Lower leg skin (tissue), 4 donors: ENCODE measurements at regions not wholly inside any gene's neighbourhood (a gene's known extent, or its start where the extent isn't known, plus 50 kb on each side); places are given as distances from the start of the nearest gene placed in this dataset.

ENCODE experiments used
- DNase-seq, 2 donors: peaks; one replicate each; pipeline ENCODE4 v3.0.0-alpha.2; 2019; ENCODE audit warnings: low spot score in 2 of 2
- H3K4me3 ChIP-seq: fragments of 200-600 bp; sonication (generic); 2 replicates; pipeline ENCODE4 v1.5.1; 2017; ENCODE audit warnings: mild to moderate bottlenecking, low read depth; ENCODE audit not compliant: poor library complexity, severe bottlenecking
- POLR2A ChIP-seq, 2 donors: fragments of 450-650 bp; IDR thresholded peaks; one replicate each; pipeline ENCODE4 v1.6.1; 2016 to 2017; ENCODE audit warnings: antibody characterized with exemption in 2 of 2, mild to moderate bottlenecking in 1 of 2, moderate library complexity in 1 of 2
- WGBS, 2 donors: methylation state at CpG; one replicate each; pipeline ENCODE4 v1.1.5; 2018; 5-methylcytosine and 5-hydroxymethylcytosine counted together
- intact Hi-C: fragments of 100-400 bp; cut with DNase I; formaldehyde crosslinking; loops from one replicate; pipeline ENCODE4 v1.15.0; 2023; ENCODE audit warnings: low total_unique reads
- TF ChIP-seq, protein P1 (sequence below), 3 donors: fragments of 450-650 bp; IDR thresholded peaks; one replicate each; pipeline ENCODE4 v1.5.1; 2016; ENCODE audit warnings: antibody characterized with exemption in 3 of 3, mild to moderate bottlenecking in 3 of 3, moderate library complexity in 2 of 3

DNA sequence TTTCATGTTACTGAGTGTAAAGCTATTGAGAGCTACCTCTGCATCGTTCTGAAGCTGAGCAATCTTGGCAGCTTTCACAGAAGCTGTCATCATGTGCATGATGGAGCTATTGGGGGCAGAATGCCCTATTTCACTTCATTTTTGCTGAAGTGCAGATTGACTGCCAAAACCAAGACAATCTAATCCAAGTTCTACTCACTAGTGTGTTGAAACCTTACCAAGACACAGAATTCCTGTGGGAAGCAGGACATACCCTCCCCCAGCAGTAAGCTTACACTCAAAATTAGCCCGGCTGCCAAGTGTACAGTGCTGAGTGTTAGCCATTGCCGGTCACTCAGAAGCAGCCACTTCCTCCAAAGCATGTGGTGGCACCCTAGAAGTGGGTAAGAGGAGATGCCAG, 177.3 kb upstream of the TENT5A start:
- no peak overlapping the region for H3K4me3 ChIP-seq
- no peak for DNase-seq
- intact Hi-C loops = no loop called here
- TF ChIP-seq POLR2A (IDR thresholded peaks at IDR 0.05) = no peak
- TF ChIP-seq, protein P1, sequence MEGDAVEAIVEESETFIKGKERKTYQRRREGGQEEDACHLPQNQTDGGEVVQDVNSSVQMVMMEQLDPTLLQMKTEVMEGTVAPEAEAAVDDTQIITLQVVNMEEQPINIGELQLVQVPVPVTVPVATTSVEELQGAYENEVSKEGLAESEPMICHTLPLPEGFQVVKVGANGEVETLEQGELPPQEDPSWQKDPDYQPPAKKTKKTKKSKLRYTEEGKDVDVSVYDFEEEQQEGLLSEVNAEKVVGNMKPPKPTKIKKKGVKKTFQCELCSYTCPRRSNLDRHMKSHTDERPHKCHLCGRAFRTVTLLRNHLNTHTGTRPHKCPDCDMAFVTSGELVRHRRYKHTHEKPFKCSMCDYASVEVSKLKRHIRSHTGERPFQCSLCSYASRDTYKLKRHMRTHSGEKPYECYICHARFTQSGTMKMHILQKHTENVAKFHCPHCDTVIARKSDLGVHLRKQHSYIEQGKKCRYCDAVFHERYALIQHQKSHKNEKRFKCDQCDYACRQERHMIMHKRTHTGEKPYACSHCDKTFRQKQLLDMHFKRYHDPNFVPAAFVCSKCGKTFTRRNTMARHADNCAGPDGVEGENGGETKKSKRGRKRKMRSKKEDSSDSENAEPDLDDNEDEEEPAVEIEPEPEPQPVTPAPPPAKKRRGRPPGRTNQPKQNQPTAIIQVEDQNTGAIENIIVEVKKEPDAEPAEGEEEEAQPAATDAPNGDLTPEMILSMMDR (IDR thresholded peaks at IDR 0.05) = no peak
- 58 to 64% methylated on average over 3 of the region's 3 CpGs for WGBS, 2 donors

DNA sequence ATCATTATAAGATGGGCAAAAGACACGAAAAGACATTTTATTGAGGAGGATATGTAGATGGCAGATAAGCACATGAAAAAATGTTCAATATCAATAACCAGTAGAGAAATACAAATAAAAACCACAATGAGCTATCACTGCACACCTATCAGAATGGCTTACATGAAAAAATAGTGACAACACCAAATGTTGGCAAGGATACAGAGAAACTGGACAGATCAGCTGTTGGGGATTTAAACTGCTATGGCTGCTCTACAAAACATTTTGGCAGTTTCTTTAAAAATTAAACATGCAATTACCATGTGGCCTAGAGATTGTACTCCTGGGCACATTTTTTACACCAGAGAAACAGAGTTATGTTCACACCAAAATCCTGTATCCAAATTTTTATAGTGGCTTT, 172.7 kb upstream of the TENT5A start:
- intact Hi-C loops = no loop called here
- no peak for TF ChIP-seq POLR2A (IDR thresholded peaks at IDR 0.05)
- 83 to 96% methylated on average over 1 of the region's 1 CpG for WGBS, 2 donors
- DNase-seq = no peak
- no peak overlapping the region for H3K4me3 ChIP-seq

- intact Hi-C loops = no loop called here
- DNase-seq = peak in 1 of 2 donors; percentile 56
- H3K4me3 ChIP-seq = no peak overlapping the region
- 38 to 39% methylated on average over 5 of the region's 5 CpGs for WGBS, 2 donors
- no peak for TF ChIP-seq POLR2A (IDR thresholded peaks at IDR 0.05)
- TF ChIP-seq, protein P1 (IDR thresholded peaks at IDR 0.05) = no peak
Observed at GRCh38 chr6:81909981-81910900, 157.8 kb upstream of the TENT5A start.

DNA sequence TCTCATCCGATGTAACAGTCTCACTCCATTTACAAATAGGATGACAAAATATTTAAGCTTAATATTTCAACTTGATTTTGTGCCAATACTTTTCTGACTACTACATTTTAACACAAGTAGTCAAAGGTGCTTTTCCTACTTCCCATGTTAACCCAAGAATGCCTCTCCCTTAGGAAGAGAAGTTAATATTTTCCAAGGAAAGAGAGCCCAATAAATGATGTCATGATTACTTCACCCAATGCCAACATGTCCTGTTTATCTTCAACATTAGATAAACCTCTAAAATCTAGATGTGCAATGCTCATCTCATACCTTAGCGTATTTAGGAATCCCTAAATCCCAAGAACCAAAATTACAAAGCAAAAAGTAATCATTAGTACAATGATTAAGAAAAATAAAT, 156.7 kb upstream of the TENT5A start:
- no peak for DNase-seq
- no peak overlapping the region for H3K4me3 ChIP-seq
- no peak for TF ChIP-seq POLR2A (IDR thresholded peaks at IDR 0.05)
- TF ChIP-seq, protein P1 (IDR thresholded peaks at IDR 0.05) = no peak
- intact Hi-C loops = no loop called here
- 81 to 82% methylated on average over 2 of the region's 2 CpGs for whole genome bisulfite sequencing, 2 donors

DNA sequence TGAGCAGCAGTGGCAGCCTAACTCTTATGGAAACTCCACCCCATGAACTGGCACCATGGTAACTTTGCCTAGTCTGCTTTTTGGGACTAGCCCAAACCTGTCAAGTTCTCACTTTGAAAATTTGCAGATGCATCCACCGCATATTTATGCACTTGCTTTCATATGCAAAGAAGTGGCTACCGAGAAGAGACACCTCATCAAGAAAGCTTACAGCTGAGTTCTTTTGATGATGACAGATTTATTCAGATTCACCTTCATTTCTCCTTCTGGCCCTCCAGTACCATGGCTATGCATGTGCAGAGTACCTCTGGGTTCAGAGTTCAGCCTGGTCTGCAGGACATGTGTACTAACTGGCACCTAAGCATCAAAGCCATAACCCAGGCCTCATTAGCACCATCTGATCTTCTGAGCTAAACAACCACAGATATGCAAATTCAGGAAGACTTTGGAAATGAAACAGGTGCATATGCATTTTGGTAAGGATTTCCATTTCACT, 154.3 kb upstream of the TENT5A start:
- H3K4me3 ChIP-seq = no peak overlapping the region
- intact Hi-C loops = no loop called here
- WGBS, 2 donors = 47 to 66% methylated on average over 2 of the region's 2 CpGs
- no peak for TF ChIP-seq POLR2A (IDR thresholded peaks at IDR 0.05)
- TF ChIP-seq, protein P1 (IDR thresholded peaks at IDR 0.05) = no peak
- no peak for DNase-seq

- WGBS, 2 donors = 62 to 63% methylated on average over 3 of the region's 3 CpGs
- DNase-seq = no peak
- intact Hi-C loops = no loop called here
- no peak overlapping the region for H3K4me3 ChIP-seq
- TF ChIP-seq, protein P1 (IDR thresholded peaks at IDR 0.05) = no peak
- TF ChIP-seq POLR2A (IDR thresholded peaks at IDR 0.05) = no peak
Observed at GRCh38 chr6:81906041-81906440, 153.6 kb upstream of the TENT5A start.
